ENCODE measurements at regions not wholly inside any gene's neighbourhood (a gene's known extent, or its start where the extent isn't known, plus 50 kb on each side); places are given as distances from the start of the nearest gene placed in this dataset.

DNA sequence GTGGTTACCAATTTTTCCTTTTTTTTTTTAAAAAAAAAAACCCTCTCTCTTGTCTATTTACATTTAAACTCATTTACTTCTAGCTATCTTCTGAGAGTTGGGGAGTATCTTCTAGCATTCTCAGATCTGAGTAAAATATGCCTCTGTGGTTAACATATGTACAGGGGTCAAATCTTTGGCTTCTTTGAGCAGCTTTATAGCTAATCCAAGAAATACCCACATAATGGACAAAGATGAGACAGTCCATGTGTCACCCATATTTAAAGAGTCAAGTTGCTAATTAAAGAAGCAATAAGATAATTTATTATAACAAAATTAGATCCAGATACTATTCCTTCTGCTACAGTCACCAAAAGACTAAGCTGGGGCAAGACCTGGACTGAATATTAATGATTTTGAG is 139.0 kb upstream of the HNRNPA3 start:
- H3K27me3 Mint-ChIP-seq (ENCODE audit: low read depth) = peaks cover 27% of the 10 kb centered on the region
- H3K27ac Mint-ChIP-seq = no peak overlapping the region
- no peak overlapping the region for H3K4me3 Mint-ChIP-seq
- no peak for DNase-seq (ENCODE audit: low spot score)
- no peaks in the 10 kb centered on the region for H3K36me3 Mint-ChIP-seq (ENCODE audit: low read depth)
- H3K4me1 Mint-ChIP-seq (ENCODE audit: low read depth) = no peaks in the 10 kb centered on the region
- no peaks in the 10 kb centered on the region for H3K9me3 Mint-ChIP-seq

DNA sequence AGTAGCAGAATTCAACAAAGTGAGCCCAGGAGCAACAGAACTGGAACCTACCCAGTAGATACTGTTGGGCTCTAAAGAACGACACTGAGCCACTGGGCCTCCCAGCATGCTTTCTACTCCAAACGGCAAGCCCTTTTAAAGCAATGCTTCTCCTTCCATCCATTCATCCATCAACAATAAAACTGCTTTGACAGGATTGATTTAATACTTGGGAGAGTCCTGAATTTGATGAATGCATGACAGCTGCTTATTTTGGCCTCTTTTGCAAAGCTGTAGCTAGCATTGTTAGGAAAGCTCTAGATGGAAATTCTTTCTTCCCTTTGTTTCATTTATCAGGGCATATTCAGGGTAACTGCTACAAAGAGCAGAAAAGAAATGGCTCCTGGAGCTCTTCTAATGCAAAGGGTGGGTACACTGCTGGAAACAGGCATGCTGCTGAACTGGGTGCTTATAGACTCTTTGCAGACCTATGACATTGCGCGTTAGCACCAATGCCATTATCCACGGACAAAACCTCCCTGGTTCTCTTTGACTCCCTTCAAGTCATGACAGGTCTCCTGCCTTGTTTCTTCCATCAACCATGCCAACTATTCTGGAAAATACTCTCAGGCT is 138.4 kb upstream of the HNRNPA3 start:
- DNase-seq (ENCODE audit: low spot score) = no peak
- Mint-ChIP-seq H3K4me1 (ENCODE audit: low read depth) (no peaks in the 10 kb centered on the region), H3K9me3 (no peaks in the 10 kb centered on the region), H3K4me3 (no peak overlapping the region), H3K27ac (no peak overlapping the region), H3K27me3 (ENCODE audit: low read depth) (peaks cover 24% of the 10 kb centered on the region), H3K36me3 (ENCODE audit: low read depth) (no peaks in the 10 kb centered on the region)

DNA sequence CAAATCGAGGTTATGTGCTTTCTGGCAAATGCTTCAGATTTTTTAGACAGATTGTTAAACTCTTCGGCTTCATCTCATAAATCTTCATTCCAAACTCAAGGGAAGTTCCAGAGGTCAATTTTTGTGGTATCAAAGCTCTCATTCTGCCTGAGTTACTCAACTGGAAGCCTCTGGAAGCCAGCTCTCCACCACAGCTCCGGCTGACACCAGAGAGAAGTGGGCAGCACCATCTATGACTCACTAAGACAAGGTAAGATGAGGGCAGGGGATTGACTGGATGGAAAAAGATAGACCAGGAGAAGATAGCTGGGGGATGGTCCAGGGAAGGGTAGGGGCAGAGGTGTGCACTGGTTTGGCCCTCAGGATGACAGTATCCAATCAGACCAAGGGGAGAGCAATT is 137.3 kb upstream of the HNRNPA3 start:
- H3K9me3 Mint-ChIP-seq = no peaks in the 10 kb centered on the region
- DNase-seq (ENCODE audit: low spot score) = no peak
- no peak overlapping the region for H3K4me3 Mint-ChIP-seq
- H3K27ac Mint-ChIP-seq = no peak overlapping the region
- no peaks in the 10 kb centered on the region for H3K4me1 Mint-ChIP-seq (ENCODE audit: low read depth)
- peaks cover 21% of the 10 kb centered on the region for H3K27me3 Mint-ChIP-seq (ENCODE audit: low read depth)
- H3K36me3 Mint-ChIP-seq (ENCODE audit: low read depth) = no peaks in the 10 kb centered on the region

DNA sequence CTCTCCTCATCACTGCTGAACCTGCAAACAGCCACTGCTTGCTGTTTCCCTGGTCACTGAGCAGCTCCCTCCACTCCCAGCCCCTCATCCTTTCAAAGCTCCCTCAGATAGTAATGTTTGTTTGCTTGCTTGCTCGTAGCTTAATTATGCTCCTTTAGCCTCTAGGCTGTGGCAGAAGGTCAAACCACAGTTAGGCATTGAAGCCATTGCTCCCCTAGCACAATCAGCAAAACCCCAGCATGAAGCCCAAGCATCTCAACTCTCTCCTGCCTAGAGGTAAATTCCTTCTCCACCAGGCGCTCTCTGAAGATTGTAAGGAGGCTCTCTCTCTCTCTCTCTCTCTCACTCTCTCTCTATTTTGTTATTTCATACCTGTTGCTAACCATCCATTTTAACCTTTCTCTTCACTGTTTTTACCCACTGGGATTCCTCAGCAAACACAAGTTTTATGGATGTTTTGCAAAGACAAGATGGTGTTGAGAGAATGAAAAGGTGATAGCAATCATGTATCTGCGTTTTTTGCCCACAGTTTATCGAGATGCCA is 135.9 kb upstream of the HNRNPA3 start:
- no peaks in the 10 kb centered on the region for H3K36me3 Mint-ChIP-seq (ENCODE audit: low read depth)
- DNase-seq (ENCODE audit: low spot score) = no peak
- peaks cover 18% of the 10 kb centered on the region for H3K27me3 Mint-ChIP-seq (ENCODE audit: low read depth)
- H3K4me3 Mint-ChIP-seq = no peak overlapping the region
- no peaks in the 10 kb centered on the region for H3K9me3 Mint-ChIP-seq
- no peaks in the 10 kb centered on the region for H3K4me1 Mint-ChIP-seq (ENCODE audit: low read depth)
- no peak overlapping the region for H3K27ac Mint-ChIP-seq

DNA sequence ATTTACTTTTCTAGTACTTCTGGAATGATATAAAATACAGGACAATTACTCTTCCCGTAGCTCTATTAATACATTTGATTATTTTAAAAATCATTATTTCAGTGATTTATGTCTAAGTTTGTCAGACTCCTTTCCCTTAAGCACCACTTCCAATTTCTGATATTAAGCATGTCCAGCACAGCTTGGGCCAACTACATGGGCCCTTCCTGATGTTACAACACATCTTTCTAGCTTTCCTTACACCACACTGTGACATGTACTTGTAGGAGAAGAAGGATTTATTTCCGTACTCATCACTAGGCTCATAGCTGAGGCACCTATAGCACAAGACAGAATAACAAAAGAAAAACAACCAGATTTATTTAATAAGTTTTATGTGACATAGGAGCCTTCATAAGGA is 134.8 kb upstream of the HNRNPA3 start:
- no peak for DNase-seq (ENCODE audit: low spot score)
- H3K4me3 Mint-ChIP-seq = no peak overlapping the region
- H3K27ac Mint-ChIP-seq = no peak overlapping the region
- peaks cover 18% of the 10 kb centered on the region for H3K27me3 Mint-ChIP-seq (ENCODE audit: low read depth)
- H3K4me1 Mint-ChIP-seq (ENCODE audit: low read depth) = no peaks in the 10 kb centered on the region
- no peaks in the 10 kb centered on the region for H3K9me3 Mint-ChIP-seq
- H3K36me3 Mint-ChIP-seq (ENCODE audit: low read depth) = no peaks in the 10 kb centered on the region

DNA sequence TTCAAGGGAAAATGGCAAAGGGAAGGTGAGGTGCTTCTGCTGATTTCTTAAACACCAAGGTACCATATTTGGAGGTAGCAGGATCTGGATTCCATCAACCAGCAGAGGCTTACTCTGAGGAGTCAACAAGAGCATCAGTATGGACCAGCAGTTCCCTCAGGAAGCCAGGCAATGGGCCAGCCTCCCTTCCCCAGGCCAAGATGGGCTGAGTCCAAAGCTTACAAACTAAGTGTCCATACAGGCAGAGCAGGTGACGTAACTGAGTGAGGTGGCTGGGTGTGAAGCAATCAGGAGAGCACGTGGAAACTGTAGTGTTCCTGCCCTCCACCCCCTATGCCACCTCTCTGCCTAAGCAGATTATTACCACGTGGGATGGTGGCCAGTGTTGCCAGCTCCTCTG is 134.2 kb upstream of the HNRNPA3 start:
- Mint-ChIP-seq H3K4me1 (ENCODE audit: low read depth) (no peaks in the 10 kb centered on the region), H3K4me3 (no peak overlapping the region), H3K9me3 (no peaks in the 10 kb centered on the region), H3K27me3 (ENCODE audit: low read depth) (peaks cover 13% of the 10 kb centered on the region), H3K27ac (no peak overlapping the region), H3K36me3 (ENCODE audit: low read depth) (no peaks in the 10 kb centered on the region)
- DNase-seq (ENCODE audit: low spot score) = no peak

DNA sequence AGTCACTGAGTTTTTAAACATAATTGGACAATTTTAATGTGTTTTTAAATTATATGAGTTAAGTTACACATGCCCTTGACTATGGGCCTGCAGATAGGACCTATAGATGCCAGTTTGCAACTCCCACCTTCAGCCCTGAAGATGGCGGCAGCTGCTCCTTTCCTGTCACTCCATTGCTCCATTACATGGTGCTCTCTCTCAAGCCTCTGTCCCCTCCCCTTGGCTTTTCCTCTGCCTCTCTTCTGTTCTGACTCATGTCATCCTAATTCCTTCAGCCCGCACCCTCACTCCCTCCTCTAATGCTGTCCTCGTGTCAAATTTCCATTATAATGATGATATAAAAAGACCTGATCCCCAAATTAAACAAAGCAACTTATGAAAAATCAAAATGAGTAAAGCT is 133.7 kb upstream of the HNRNPA3 start:
- DNase-seq (ENCODE audit: low spot score) = no peak
- Mint-ChIP-seq H3K27me3 (ENCODE audit: low read depth) (peaks cover 13% of the 10 kb centered on the region), H3K4me1 (ENCODE audit: low read depth) (no peaks in the 10 kb centered on the region), H3K9me3 (no peaks in the 10 kb centered on the region), H3K36me3 (ENCODE audit: low read depth) (no peaks in the 10 kb centered on the region), H3K27ac (no peak overlapping the region), H3K4me3 (no peak overlapping the region)

DNA sequence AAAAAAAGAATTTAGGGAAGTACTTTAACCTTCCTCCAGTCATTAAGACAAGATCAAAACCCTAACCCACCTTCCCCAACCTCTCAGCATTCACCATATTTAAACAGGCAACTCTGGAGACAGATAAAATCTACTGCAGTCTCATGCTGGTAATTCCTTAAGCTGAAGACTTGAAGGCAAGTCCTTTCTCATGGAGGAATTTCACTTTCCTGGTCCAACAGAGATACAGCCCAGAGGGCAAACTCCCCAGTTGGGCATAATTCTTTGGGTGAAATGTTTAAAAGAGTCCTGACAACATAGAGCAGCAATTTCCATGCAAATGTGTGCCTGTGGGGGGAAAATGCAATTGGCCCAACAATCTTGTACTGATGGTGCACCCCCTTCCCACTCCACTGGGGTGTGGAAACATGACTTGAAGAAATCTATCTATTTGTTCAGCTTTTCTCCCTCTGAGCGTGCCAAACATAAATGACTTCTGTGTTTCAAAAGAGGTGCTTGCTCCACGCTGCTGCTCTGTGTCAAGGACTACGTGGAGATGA is 131.8 kb upstream of the HNRNPA3 start:
- H3K4me1 Mint-ChIP-seq (ENCODE audit: low read depth) = no peaks in the 10 kb centered on the region
- no peak overlapping the region for H3K4me3 Mint-ChIP-seq
- H3K36me3 Mint-ChIP-seq (ENCODE audit: low read depth) = no peaks in the 10 kb centered on the region
- H3K27ac Mint-ChIP-seq = no peak overlapping the region
- H3K27me3 Mint-ChIP-seq (ENCODE audit: low read depth) = peaks cover 8% of the 10 kb centered on the region
- no peak for DNase-seq (ENCODE audit: low spot score)
- H3K9me3 Mint-ChIP-seq = no peaks in the 10 kb centered on the region

DNA sequence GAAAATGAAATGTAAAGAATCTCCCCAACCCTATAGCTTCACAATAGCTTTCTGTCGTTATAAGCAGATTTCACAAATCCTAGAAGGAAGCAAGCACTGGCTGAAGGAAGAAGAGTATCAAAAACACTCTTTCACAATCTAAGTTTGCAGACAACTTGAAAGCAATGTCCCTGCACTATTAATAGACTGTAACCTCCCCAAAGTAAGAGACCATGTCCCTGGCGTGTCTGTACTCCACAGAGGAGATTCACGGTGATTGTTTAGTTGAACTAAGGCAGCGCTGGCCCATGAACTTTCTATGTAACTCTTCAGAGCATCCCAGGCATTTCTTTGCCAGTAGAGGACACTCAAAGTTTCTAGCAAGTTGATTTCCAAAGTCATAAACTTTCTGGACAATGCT is 128.0 kb upstream of the HNRNPA3 start:
- DNase-seq (ENCODE audit: low spot score) = no peak
- Mint-ChIP-seq H3K9me3 (no peaks in the 10 kb centered on the region), H3K36me3 (ENCODE audit: low read depth) (no peaks in the 10 kb centered on the region), H3K27me3 (ENCODE audit: low read depth) (peaks cover 11% of the 10 kb centered on the region), H3K4me3 (no peak overlapping the region), H3K27ac (no peak overlapping the region), H3K4me1 (ENCODE audit: low read depth) (no peaks in the 10 kb centered on the region)

DNA sequence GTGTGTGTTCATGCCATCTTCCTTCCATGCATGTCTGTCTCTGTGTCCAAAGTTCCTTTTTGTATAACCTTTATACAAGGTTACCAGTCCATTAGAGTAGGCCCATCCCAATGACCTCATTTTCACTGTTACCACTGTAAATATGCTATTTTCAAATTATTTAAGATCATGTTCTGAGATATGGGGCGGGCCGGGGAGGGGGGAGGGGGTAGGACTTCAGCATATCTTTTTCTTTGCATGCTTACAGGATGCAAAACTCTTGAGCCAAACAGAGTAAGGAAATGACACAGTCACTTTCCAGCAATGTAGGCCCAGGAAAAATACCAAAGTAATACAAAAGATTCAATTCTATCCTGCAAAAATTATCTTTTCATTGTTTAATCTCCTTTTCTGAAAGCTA is 124.1 kb upstream of the HNRNPA3 start:
- Mint-ChIP-seq H3K4me1 (ENCODE audit: low read depth) (no peaks in the 10 kb centered on the region), H3K9me3 (no peaks in the 10 kb centered on the region), H3K27ac (no peak overlapping the region), H3K27me3 (ENCODE audit: low read depth) (peaks cover 13% of the 10 kb centered on the region), H3K36me3 (ENCODE audit: low read depth) (no peaks in the 10 kb centered on the region), H3K4me3 (no peak overlapping the region)
- no peak for DNase-seq (ENCODE audit: low spot score)

DNA sequence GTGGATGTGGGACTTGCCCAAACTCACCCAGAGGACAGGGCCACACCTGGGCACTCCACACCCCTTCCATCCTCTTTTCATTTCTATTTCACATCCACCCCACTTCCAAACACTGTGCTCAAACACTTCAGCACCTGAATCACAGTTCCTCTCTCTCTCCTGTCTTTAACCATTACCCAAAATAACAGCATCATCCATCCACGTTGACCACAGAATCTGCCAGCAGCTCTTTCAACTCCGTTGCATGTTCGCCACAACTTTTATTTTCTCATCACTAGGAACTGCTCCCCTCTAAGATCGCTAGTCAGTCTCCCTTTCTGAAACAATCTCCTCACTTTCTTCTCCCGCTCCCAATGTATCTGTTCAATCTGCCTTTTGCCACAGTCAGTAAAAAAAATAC is 121.6 kb upstream of the HNRNPA3 start:
- Mint-ChIP-seq H3K4me3 (no peak overlapping the region), H3K36me3 (ENCODE audit: low read depth) (no peaks in the 10 kb centered on the region), H3K27ac (no peak overlapping the region), H3K4me1 (ENCODE audit: low read depth) (no peaks in the 10 kb centered on the region), H3K27me3 (ENCODE audit: low read depth) (peaks cover 16% of the 10 kb centered on the region), H3K9me3 (no peaks in the 10 kb centered on the region)
- DNase-seq (ENCODE audit: low spot score) = no peak

DNA sequence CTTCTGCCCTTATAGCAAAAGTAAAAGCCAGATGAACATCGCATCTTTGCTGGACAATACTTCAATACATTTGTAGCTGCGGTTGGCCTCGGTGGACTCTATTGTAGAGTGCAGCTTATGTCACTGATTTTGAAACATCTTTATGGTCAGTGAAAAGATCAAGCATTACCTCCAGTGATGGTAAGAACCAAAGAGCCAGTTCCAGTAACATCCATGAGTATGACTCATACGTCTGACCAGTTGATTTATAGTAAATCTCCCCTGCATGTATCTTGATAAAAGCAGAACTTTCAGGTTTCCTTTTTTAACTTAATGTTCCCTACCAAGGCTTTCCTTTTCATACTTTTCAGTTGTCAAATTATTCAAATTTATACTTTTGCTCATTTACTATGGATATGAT is 119.2 kb upstream of the HNRNPA3 start:
- no peak overlapping the region for H3K4me3 Mint-ChIP-seq
- no peak for DNase-seq (ENCODE audit: low spot score)
- H3K27me3 Mint-ChIP-seq (ENCODE audit: low read depth) = peaks cover 17% of the 10 kb centered on the region
- no peak overlapping the region for H3K27ac Mint-ChIP-seq
- H3K4me1 Mint-ChIP-seq (ENCODE audit: low read depth) = no peaks in the 10 kb centered on the region
- no peaks in the 10 kb centered on the region for H3K36me3 Mint-ChIP-seq (ENCODE audit: low read depth)
- no peaks in the 10 kb centered on the region for H3K9me3 Mint-ChIP-seq

DNA sequence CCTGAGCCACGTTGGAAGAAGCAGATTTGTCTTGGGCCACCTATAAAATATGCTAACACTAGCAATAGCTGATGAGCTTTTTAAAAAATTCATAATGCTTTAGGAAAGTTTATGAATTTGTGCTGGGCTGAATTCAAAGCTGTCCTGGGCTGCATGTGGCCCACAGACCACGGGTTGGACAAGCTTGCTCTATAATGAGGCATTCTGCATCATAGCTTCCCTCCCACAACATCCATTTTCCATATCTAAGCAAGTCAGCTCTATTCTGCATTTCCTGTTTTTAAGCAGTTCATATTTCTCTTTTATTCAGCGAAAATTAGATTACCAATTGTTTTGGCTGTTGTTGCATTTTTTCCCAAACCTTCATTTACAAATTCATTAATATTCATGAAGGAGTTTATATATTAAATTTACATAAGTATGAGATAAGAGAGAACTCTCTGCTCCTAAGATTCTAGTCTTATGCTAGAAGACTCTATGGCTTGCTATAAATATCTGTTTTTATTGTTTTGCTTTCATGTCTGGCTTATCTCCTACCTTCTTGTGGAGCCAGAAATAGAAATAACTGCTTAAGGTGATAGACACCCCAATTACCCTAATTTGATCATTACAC is 114.5 kb upstream of the HNRNPA3 start:
- H3K27me3 Mint-ChIP-seq (ENCODE audit: low read depth) = peaks cover 18% of the 10 kb centered on the region
- H3K4me3 Mint-ChIP-seq = no peak overlapping the region
- no peak for DNase-seq (ENCODE audit: low spot score)
- no peak overlapping the region for H3K27ac Mint-ChIP-seq
- H3K36me3 Mint-ChIP-seq (ENCODE audit: low read depth) = no peaks in the 10 kb centered on the region
- H3K4me1 Mint-ChIP-seq (ENCODE audit: low read depth) = no peaks in the 10 kb centered on the region
- H3K9me3 Mint-ChIP-seq = no peaks in the 10 kb centered on the region

DNA sequence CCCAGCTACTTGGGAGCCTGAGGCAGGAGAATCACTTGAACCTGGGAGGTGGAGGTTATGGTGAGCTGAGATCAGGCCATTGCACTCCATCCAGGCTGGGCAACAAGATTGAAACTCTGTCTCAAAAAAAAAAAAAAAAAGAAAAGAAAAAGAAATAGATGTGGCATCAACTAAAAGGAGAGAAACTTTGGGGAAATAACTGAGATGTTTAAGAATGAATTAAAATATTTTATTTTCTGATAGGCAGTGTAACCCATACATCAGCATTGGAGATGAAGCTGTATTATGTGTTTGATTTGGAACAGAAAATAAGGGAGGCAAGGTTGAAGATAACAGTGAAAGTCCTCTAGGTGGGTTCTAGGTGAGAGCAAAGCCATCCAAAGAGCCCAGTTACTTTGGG is 110.7 kb upstream of the HNRNPA3 start:
- no peak overlapping the region for H3K27ac Mint-ChIP-seq
- peaks cover 13% of the 10 kb centered on the region for H3K27me3 Mint-ChIP-seq (ENCODE audit: low read depth)
- H3K4me3 Mint-ChIP-seq = no peak overlapping the region
- no peaks in the 10 kb centered on the region for H3K4me1 Mint-ChIP-seq (ENCODE audit: low read depth)
- no peak for DNase-seq (ENCODE audit: low spot score)
- no peaks in the 10 kb centered on the region for H3K36me3 Mint-ChIP-seq (ENCODE audit: low read depth)
- H3K9me3 Mint-ChIP-seq = no peaks in the 10 kb centered on the region

DNA sequence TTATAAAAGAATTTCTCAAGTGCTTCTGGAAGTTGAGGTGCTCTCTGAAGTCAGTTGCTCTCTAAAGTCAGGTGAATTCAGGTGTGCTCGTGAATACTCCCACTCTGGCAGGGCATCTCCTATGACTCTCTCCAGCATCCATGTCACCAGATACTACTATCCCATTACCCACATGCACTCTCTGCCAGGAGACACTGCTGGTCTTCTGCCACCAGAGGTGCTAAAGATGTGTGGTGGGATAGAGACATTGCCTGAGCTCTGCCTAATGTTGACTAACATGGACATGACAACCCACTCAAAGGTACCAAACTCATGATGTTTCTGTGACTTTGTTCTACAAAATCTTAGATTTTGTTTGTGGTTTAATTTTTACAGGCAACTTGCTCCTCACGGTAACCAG is 106.4 kb upstream of the HNRNPA3 start:
- DNase-seq (ENCODE audit: low spot score) = no peak
- Mint-ChIP-seq H3K36me3 (ENCODE audit: low read depth) (no peaks in the 10 kb centered on the region), H3K4me3 (no peak overlapping the region), H3K4me1 (ENCODE audit: low read depth) (no peaks in the 10 kb centered on the region), H3K27ac (no peak overlapping the region), H3K9me3 (no peaks in the 10 kb centered on the region), H3K27me3 (ENCODE audit: low read depth) (peaks cover 14% of the 10 kb centered on the region)

Data from T-helper 2 cell treated with Interferon-gamma antibody and Interleukin-4, amounts not matched to agents 5 μg/mL and 100 μg/mL, for 36 hours (primary cell).